ENCODE measurements at regions not wholly inside any gene's neighbourhood (a gene's known extent, or its start where the extent isn't known, plus 50 kb on each side); places are given as distances from the start of the nearest gene placed in this dataset.

- no peak for TF ChIP-seq POLR2A (IDR thresholded peaks at IDR 0.05; ENCODE audit: low read depth, low read length)
- TF ChIP-seq TAF1 (IDR thresholded peaks at IDR 0.05; ENCODE audit: borderline replicate concordance, low read depth, low read length), result no peak
Measured at GRCh38 chr4:72627723-72628122, 58.7 kb upstream of the ADAMTS3 start.
